GM19035 (cell line): ENCODE measurements at regions not wholly inside any gene's neighbourhood (a gene's known extent, or its start where the extent isn't known, plus 50 kb on each side); places are given as distances from the start of the nearest gene placed in this dataset.
"Not testable (repeated sequence)": the region's sequence is repeated elsewhere in the genome, so short reads cannot be mapped to it uniquely, and the experiment has no call there.

ENCODE experiments used
- ATAC-seq: cut with Tn5 transposase; IDR thresholded peaks from one replicate; pipeline ENCODE4 v1.9.1; 2021; ENCODE audit not compliant: unreplicated experiment

GRCh38 chr15:22258009-22258397, 177.7 kb downstream of the OR4M2 start:
- ATAC-seq: no peak

GRCh38 chr15:22258398-22259150, 178.2 kb downstream of the OR4M2 start:
- ATAC-seq: no peak

- not testable (repeated sequence) for ATAC-seq
Observed at GRCh38 chr15:22259151-22259750, 178.9 kb downstream of the OR4M2 start.

GRCh38 chr15:22259881-22260421, 179.6 kb downstream of the OR4M2 start:
- ATAC-seq: no peak

GRCh38 chr15:22262613-22263020, 182.3 kb downstream of the OR4M2 start:
- no peak for ATAC-seq

GRCh38 chr15:22263738-22264137, 183.4 kb downstream of the OR4M2 start:
- ATAC-seq: no peak

GRCh38 chr15:22264272-22264671, 183.9 kb downstream of the OR4M2 start:
- not testable (repeated sequence) for ATAC-seq

- no peak for ATAC-seq
Observed at GRCh38 chr15:22265056-22265945, 185.0 kb downstream of the OR4M2 start.

- no peak for ATAC-seq
Observed at GRCh38 chr15:22265970-22266369, 185.6 kb downstream of the OR4M2 start.

GRCh38 chr15:22267761-22268160, 187.4 kb downstream of the OR4M2 start:
- ATAC-seq: no peak

- not testable (repeated sequence) for ATAC-seq
Observed at GRCh38 chr15:22268201-22268600, 187.9 kb downstream of the OR4M2 start.

- ATAC-seq: not testable (repeated sequence)
Observed at GRCh38 chr15:22268654-22269053, 188.3 kb downstream of the OR4M2 start.

- not testable (repeated sequence) for ATAC-seq
Observed at GRCh38 chr15:22272286-22273160, 186.2 kb upstream of the GOLGA6L22 start.

- not testable (repeated sequence) for ATAC-seq
Observed at GRCh38 chr15:22273185-22273584, 185.5 kb upstream of the GOLGA6L22 start.

GRCh38 chr15:22274376-22274775, 184.3 kb upstream of the GOLGA6L22 start:
- not testable (repeated sequence) for ATAC-seq

GRCh38 chr15:22280770-22281169, 177.9 kb upstream of the GOLGA6L22 start:
- not testable (repeated sequence) for ATAC-seq

GRCh38 chr15:22282794-22283533, 175.7 kb upstream of the GOLGA6L22 start:
- not testable (repeated sequence) for ATAC-seq

GRCh38 chr15:22284795-22285420, 173.8 kb upstream of the GOLGA6L22 start:
- ATAC-seq: not testable (repeated sequence)

GRCh38 chr15:22291054-22291453, 167.6 kb upstream of the GOLGA6L22 start:
- not testable (repeated sequence) for ATAC-seq
